H9 (cell line): ENCODE measurements at regions not wholly inside any gene's neighbourhood (a gene's known extent, or its start where the extent isn't known, plus 50 kb on each side); places are given as distances from the start of the nearest gene placed in this dataset.

Source experiments
- DNase-seq: peaks from one replicate; pipeline ENCODE4 v3.0.0-alpha.2; 2017
- H2AFZ ChIP-seq: one replicate; pipeline ENCODE4 v1.6.1; 2013; ENCODE audit warnings: mild to moderate bottlenecking, low read length, control low read depth, moderate library complexity
- H2AK5ac ChIP-seq: 2 replicates; pipeline ENCODE4 v1.6.1; 2013; ENCODE audit warnings: low read length, control low read depth, mixed read lengths; ENCODE audit not compliant: insufficient read length
- H2BK120ac ChIP-seq: one replicate; pipeline ENCODE4 v1.6.1; 2013; ENCODE audit warnings: low read depth, mild to moderate bottlenecking, low read length, control low read depth, inconsistent platforms; ENCODE audit not compliant: poor library complexity, severe bottlenecking
- H2BK12ac ChIP-seq: 2 replicates; pipeline ENCODE4 v1.6.1; 2013; ENCODE audit warnings: low read length, control low read depth, mixed read lengths, low read depth; ENCODE audit not compliant: insufficient read length
- H2BK15ac ChIP-seq: 2 replicates; pipeline ENCODE4 v1.6.1; 2013; ENCODE audit warnings: low read depth, low read length, control low read depth
- H2BK20ac ChIP-seq: one replicate; pipeline ENCODE4 v1.6.1; 2013; ENCODE audit warnings: low read depth, mild to moderate bottlenecking, low read length, control low read depth, inconsistent platforms; ENCODE audit not compliant: poor library complexity, severe bottlenecking
- H2BK5ac ChIP-seq: 2 replicates; pipeline ENCODE4 v1.6.1; 2013; ENCODE audit warnings: low read length, control low read depth, mixed read lengths; ENCODE audit not compliant: insufficient read length
- H3K14ac ChIP-seq: 2 replicates; pipeline ENCODE4 v1.6.1; 2013; ENCODE audit warnings: low read length, control low read depth; ENCODE audit not compliant: insufficient read depth
- H3K18ac ChIP-seq: 2 replicates; pipeline ENCODE4 v1.6.1; 2013; ENCODE audit warnings: low read depth, mild to moderate bottlenecking, mixed read lengths, low read length, control low read depth; ENCODE audit not compliant: insufficient read length
- H3K23ac ChIP-seq: 2 replicates; pipeline ENCODE4 v1.6.1; 2013; ENCODE audit warnings: low read length, control low read depth, mixed read lengths, low read depth; ENCODE audit not compliant: insufficient read length
- H3K23me2 ChIP-seq: 2 replicates; pipeline ENCODE4 v1.6.1; 2013; ENCODE audit warnings: low read depth, mild to moderate bottlenecking, mixed read lengths, low read length, control low read depth; ENCODE audit not compliant: insufficient read length, poor library complexity, severe bottlenecking
- H3K27ac ChIP-seq: 2 replicates; pipeline ENCODE4 v1.5.1; 2013; ENCODE audit warnings: low read length, control low read depth, mixed read lengths, low read depth; ENCODE audit not compliant: insufficient read length
- H3K27me3 ChIP-seq: 2 replicates; pipeline ENCODE4 v1.6.1; 2013; ENCODE audit warnings: low read length, control low read depth, inconsistent platforms; ENCODE audit not compliant: insufficient read depth
- H3K4ac ChIP-seq: 2 replicates; pipeline ENCODE4 v1.6.1; 2013; ENCODE audit warnings: low read depth, mild to moderate bottlenecking, control low read depth, inconsistent platforms, low read length, moderate library complexity
- H3K4me1 ChIP-seq: 2 replicates; pipeline ENCODE4 v1.6.1; 2013; ENCODE audit warnings: low read length, control low read depth, inconsistent platforms; ENCODE audit not compliant: insufficient read depth
- H3K4me2 ChIP-seq: 2 replicates; pipeline ENCODE4 v1.6.1; 2013; ENCODE audit warnings: low read length, control low read depth, mixed read lengths; ENCODE audit not compliant: insufficient read length, insufficient read depth
- H3K56ac ChIP-seq: 2 replicates; pipeline ENCODE4 v1.6.1; 2013; ENCODE audit warnings: low read depth, mild to moderate bottlenecking, mixed read lengths, low read length, control low read depth; ENCODE audit not compliant: insufficient read length
- H3K79me1 ChIP-seq: 2 replicates; pipeline ENCODE4 v1.6.1; 2013; ENCODE audit warnings: low read depth, mild to moderate bottlenecking, moderate library complexity, low read length, control low read depth, inconsistent platforms; ENCODE audit not compliant: insufficient read depth, poor library complexity, severe bottlenecking
- H3K79me2 ChIP-seq: 2 replicates; pipeline ENCODE4 v1.6.1; 2013; ENCODE audit warnings: low read length, control low read depth, inconsistent platforms; ENCODE audit not compliant: insufficient read depth
- H3K9ac ChIP-seq: 2 replicates; pipeline ENCODE4 v1.6.1; 2013; ENCODE audit warnings: low read length, control low read depth, mixed read lengths; ENCODE audit not compliant: insufficient read length; ENCODE audit errors: extremely low read depth
- H3K9me3 ChIP-seq: one replicate; pipeline ENCODE4 v1.6.1; 2013; ENCODE audit warnings: low read depth, low read length, inconsistent platforms; ENCODE audit not compliant: control insufficient read depth
- H3T11ph ChIP-seq: one replicate; pipeline ENCODE4 v1.6.1; 2013; ENCODE audit warnings: mild to moderate bottlenecking, low read length, control low read depth, inconsistent platforms
- H4K20me1 ChIP-seq: one replicate; pipeline ENCODE4 v1.6.1; 2013; ENCODE audit not compliant: control insufficient read depth, insufficient read length, insufficient read depth
- H4K5ac ChIP-seq: 2 replicates; pipeline ENCODE4 v1.6.1; 2013; ENCODE audit warnings: low read depth, mild to moderate bottlenecking, mixed read lengths, low read length, control low read depth; ENCODE audit not compliant: insufficient read length
- H4K8ac ChIP-seq: replicated peaks from 2 replicates; pipeline ENCODE4 v1.6.1; 2013; ENCODE audit warnings: low read length, control low read depth, mixed read lengths, low read depth; ENCODE audit not compliant: insufficient read length
- H4K91ac ChIP-seq: 2 replicates; pipeline ENCODE4 v1.6.1; 2013; ENCODE audit warnings: low read depth, mild to moderate bottlenecking, moderate library complexity, mixed read lengths, low read length, control low read depth; ENCODE audit not compliant: insufficient read length
- H3K27ac Mint-ChIP-seq, 3 experiments: 2 replicates in 2 of 3; 3 replicates in 1 of 3; pipeline ENCODE4 v1.8.0; 2020 to 2021; ENCODE audit warnings: mixed read lengths in 3 of 3, mild to moderate bottlenecking in 1 of 3, moderate library complexity in 1 of 3
- H3K27me3 Mint-ChIP-seq: 2 replicates; pipeline ENCODE4 v1.8.0; 2021; ENCODE audit warnings: low read depth, mild to moderate bottlenecking, moderate library complexity, mixed read lengths
- H3K36me3 Mint-ChIP-seq, 3 experiments: 2 replicates in 2 of 3; 3 replicates in 1 of 3; pipeline ENCODE4 v1.8.0; 2020 to 2021; ENCODE audit warnings: low read depth in 3 of 3, mixed read lengths in 3 of 3; ENCODE audit not compliant: insufficient read depth in 1 of 3
- H3K4me1 Mint-ChIP-seq, 2 experiments: 2 replicates each; pipeline ENCODE4 v1.8.0; 2020; ENCODE audit warnings: mixed read lengths in 2 of 2
- H3K4me3 Mint-ChIP-seq, 2 experiments: 2 replicates in 1 of 2; 3 replicates in 1 of 2; pipeline ENCODE4 v1.8.0; 2020 to 2021; ENCODE audit warnings: mild to moderate bottlenecking in 2 of 2, mixed read lengths in 2 of 2, moderate library complexity in 1 of 2
- H3K9me3 Mint-ChIP-seq, 2 experiments: 2 replicates in 1 of 2; 3 replicates in 1 of 2; pipeline ENCODE4 v1.8.0; 2020; ENCODE audit warnings: mild to moderate bottlenecking in 2 of 2, mixed read lengths in 2 of 2, moderate library complexity in 1 of 2
- CTCF ChIP-seq: fragments of 200-600 bp; sonication (generic); conservative IDR thresholded peaks from 3 replicates; pipeline ENCODE4 v1.8.0; 2021; ENCODE audit warnings: antibody characterized with exemption, mild to moderate bottlenecking
- WGBS: extraction: QIAGEN DNeasy Blood & Tissue Kit; methylation state at CpG from one replicate; pipeline ENCODE4 v1.1.7; 2013; ENCODE audit warnings: missing lambda C conversion rate, low lambda C conversion rate, mixed read lengths; ENCODE audit not compliant: insufficient read length; ENCODE audit errors: extremely low coverage; 5-methylcytosine and 5-hydroxymethylcytosine counted together

GRCh38 chr17:83195330-83196023 lies 116.1 kb downstream of the METRNL start:
- Histone ChIP-seq H3K79me1 (no peaks in the 10 kb centered on the region), H3T11ph (no peak overlapping the region), H2BK12ac (no peak overlapping the region), H3K14ac (no peak overlapping the region), H3K23ac (no peak overlapping the region), H2BK15ac (no peak overlapping the region), H3K56ac (no peak overlapping the region), H2AFZ (no peak overlapping the region), H4K8ac (no peak overlapping the region), H3K4me2 (no peak overlapping the region), H4K5ac (no peak overlapping the region), H2BK5ac (no peak overlapping the region), H4K91ac (no peak overlapping the region), H3K27ac (no peak overlapping the region), H3K9ac (no peak overlapping the region), H3K4me1 (no peaks in the 10 kb centered on the region), H3K27me3 (no peaks in the 10 kb centered on the region), H3K4ac (no peak overlapping the region), H3K79me2 (no peaks in the 10 kb centered on the region), H4K20me1 (no peaks in the 10 kb centered on the region), H3K18ac (no peak overlapping the region), H2BK120ac (no peak overlapping the region), H2BK20ac (no peak overlapping the region), H3K9me3 (no peaks in the 10 kb centered on the region), H3K23me2 (no peaks in the 10 kb centered on the region), H2AK5ac (no peak overlapping the region)
- Mint-ChIP-seq H3K4me1 (no peaks in the 10 kb centered on the region), H3K27me3 (peaks cover 2% of the 10 kb centered on the region; the same call in 1 of the 2 replicates), H3K36me3 (peaks cover 0 to 5% (median 2%) of the 10 kb centered on the region in 3 experiments; a peak in 3 of 7 replicates), H3K4me3 (no peak overlapping the region), H3K27ac (no peak overlapping the region), H3K9me3 (peaks cover 37 to 67% of the 10 kb centered on the region in 2 experiments)
- no peak for TF ChIP-seq CTCF
- no CpG with 5 or more reads among the region's 20 CpGs for WGBS
- DNase-seq, result no peak
